ENCODE measurements at regions not wholly inside any gene's neighbourhood (a gene's known extent, or its start where the extent isn't known, plus 50 kb on each side); places are given as distances from the start of the nearest gene placed in this dataset.
"Not testable (repeated sequence)": the region's sequence is repeated elsewhere in the genome, so short reads cannot be mapped to it uniquely, and the experiment has no call there.

DNA sequence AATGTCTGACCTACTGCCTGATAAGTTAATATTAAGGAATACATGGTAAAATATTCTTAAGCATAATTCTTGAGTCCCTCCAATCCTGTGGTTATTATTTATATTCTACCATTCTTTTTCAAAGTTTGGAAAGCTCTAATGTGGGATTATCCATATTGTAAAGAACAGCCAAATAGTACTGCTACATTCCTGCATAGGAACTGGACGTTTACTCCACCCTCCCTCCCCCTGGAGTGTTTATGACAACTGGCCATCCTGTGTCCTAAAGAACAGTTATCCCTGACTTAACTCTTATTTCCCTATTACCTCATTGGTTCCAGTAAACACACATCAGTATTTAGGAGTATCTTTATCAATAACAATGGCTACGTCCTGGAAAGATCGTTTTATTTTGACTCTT, 308.7 kb upstream of the TFAP2D start:
- no peak for DNase-seq (ENCODE audit: extremely low spot score)
- Histone ChIP-seq H3K4me1 (ENCODE audit: insufficient read depth) (no peaks in the 10 kb centered on the region), H3K4me3 (ENCODE audit: low read depth, low read length) (no peak overlapping the region), H3K36me3 (ENCODE audit: insufficient read depth) (no peaks in the 10 kb centered on the region), H3K27ac (ENCODE audit: low read depth) (no peak overlapping the region)
- whole genome bisulfite sequencing, result 35% methylated on average over 3 of the region's 3 CpGs

- DNase-seq (ENCODE audit: extremely low spot score), result no peak
Observed at GRCh38 chr6:50410579-50410978, 302.7 kb upstream of the TFAP2D start.

GRCh38 chr6:50421041-50421440, 292.3 kb upstream of the TFAP2D start:
- H3K36me3 ChIP-seq (ENCODE audit: insufficient read depth); H3K4me3 ChIP-seq (ENCODE audit: low read depth, low read length); H3K4me1 ChIP-seq (ENCODE audit: insufficient read depth); H3K27ac ChIP-seq (ENCODE audit: low read depth); DNase-seq (ENCODE audit: extremely low spot score): not testable (repeated sequence)
- WGBS, result 81% methylated on average over 8 of the region's 8 CpGs

More at GRCh38 chr6:50410579-50410978, 302.7 kb upstream of the TFAP2D start:
- 31% methylated on average over 1 of the region's 1 CpG for WGBS
- Histone ChIP-seq H3K4me1 (ENCODE audit: insufficient read depth) (no peaks in the 10 kb centered on the region), H3K4me3 (ENCODE audit: low read depth, low read length) (no peak overlapping the region), H3K36me3 (ENCODE audit: insufficient read depth) (no peaks in the 10 kb centered on the region), H3K27ac (ENCODE audit: low read depth) (no peak overlapping the region)

- Histone ChIP-seq H3K27ac (ENCODE audit: low read depth) (no peak overlapping the region), H3K4me3 (ENCODE audit: low read depth, low read length) (no peak overlapping the region), H3K36me3 (ENCODE audit: insufficient read depth) (no peaks in the 10 kb centered on the region), H3K4me1 (ENCODE audit: insufficient read depth) (no peaks in the 10 kb centered on the region)
- DNase-seq (ENCODE audit: extremely low spot score), result no peak
- WGBS, result 87% methylated on average over 4 of the region's 4 CpGs
Observed at GRCh38 chr6:50427267-50427666, 286.1 kb upstream of the TFAP2D start.

DNA sequence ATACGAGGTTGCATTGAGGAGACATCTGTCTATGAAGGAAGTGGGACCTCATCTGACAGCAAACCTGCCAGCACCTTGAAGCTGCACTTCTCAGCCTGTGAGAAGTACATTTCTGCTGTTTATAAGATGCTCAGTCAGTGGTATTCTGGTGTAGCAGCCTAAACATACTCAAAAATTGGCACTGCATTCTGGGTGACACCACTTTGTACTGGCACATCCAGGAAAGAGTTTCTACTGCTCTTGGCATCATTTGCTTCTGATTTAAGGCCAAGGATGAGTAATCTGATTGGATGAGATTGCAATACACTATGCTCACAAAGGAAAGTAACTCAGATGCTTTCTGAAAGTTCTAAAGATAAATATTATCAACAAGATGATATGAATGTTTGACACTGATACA, 275.4 kb upstream of the TFAP2D start:
- WGBS, result 66% methylated on average over 1 of the region's 1 CpG
- no peak overlapping the region for H3K27ac ChIP-seq (ENCODE audit: low read depth)
- DNase-seq (ENCODE audit: extremely low spot score), result no peak

DNA sequence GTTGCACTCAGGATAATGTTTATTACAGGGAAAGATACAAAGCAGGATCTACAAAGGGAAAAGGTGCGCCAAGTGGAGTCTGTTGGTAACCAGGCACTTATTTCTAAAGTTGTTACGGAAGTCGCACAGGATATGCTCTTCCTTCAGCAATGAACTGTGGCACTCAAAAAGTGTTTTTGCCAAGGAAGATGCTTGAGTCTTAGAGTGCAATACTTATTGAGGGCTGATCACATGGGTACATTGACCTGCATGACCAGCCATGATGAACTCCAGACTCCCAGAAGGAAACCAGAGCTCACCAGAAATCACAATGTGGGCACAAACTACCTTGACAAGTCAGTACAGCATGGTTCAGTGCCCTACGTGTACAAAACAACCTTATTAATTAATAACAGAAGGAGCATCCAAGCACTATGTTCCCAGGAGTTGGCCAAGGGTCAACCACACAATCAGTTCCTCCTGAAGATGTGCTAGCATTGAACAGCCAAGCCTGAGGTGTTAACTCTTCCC, 270.7 kb upstream of the TFAP2D start:
- Histone ChIP-seq H3K27ac (ENCODE audit: low read depth) (no peak overlapping the region), H3K4me3 (ENCODE audit: low read depth, low read length) (no peak overlapping the region), H3K36me3 (ENCODE audit: insufficient read depth) (no peaks in the 10 kb centered on the region), H3K4me1 (ENCODE audit: insufficient read depth) (no peaks in the 10 kb centered on the region)
- no peak for DNase-seq (ENCODE audit: extremely low spot score)
- WGBS, result 87% methylated on average over 4 of the region's 4 CpGs

More for the DNA sequence above, 275.4 kb upstream of the TFAP2D start:
- Histone ChIP-seq H3K36me3 (ENCODE audit: insufficient read depth) (no peaks in the 10 kb centered on the region), H3K4me3 (ENCODE audit: low read depth, low read length) (no peak overlapping the region), H3K4me1 (ENCODE audit: insufficient read depth) (no peaks in the 10 kb centered on the region)

- Histone ChIP-seq H3K4me3 (ENCODE audit: low read depth, low read length) (no peak overlapping the region), H3K27ac (ENCODE audit: low read depth) (no peak overlapping the region), H3K36me3 (ENCODE audit: insufficient read depth) (no peaks in the 10 kb centered on the region), H3K4me1 (ENCODE audit: insufficient read depth) (no peaks in the 10 kb centered on the region)
- no peak for DNase-seq (ENCODE audit: extremely low spot score)
- 84% methylated on average over 3 of the region's 3 CpGs for WGBS
Observed at GRCh38 chr6:50443144-50443543, 270.2 kb upstream of the TFAP2D start.

DNA sequence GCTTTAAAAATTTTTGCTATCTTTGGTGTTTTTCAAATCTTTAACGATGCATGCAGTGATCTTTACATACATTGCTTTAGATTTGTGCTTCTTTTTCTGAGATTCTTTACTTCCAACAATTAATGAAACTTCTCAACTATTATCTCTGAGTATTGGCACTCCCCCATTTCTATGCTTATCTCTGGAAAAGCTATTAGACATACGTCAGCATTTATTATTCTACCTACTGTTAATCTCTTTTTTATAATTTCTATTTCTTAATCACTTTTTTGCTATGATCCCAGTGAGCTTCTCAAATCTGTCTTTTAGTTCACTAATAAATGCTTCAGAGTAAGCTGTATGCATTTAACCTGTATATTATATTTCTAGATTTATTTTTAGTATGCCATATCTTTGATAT, 264.2 kb upstream of the TFAP2D start:
- Histone ChIP-seq H3K4me1 (ENCODE audit: insufficient read depth) (no peaks in the 10 kb centered on the region), H3K4me3 (ENCODE audit: low read depth, low read length) (no peak overlapping the region), H3K27ac (ENCODE audit: low read depth) (no peak overlapping the region), H3K36me3 (ENCODE audit: insufficient read depth) (no peaks in the 10 kb centered on the region)
- no peak for DNase-seq (ENCODE audit: extremely low spot score)
- 62% methylated on average over 2 of the region's 2 CpGs for WGBS

- Histone ChIP-seq H3K4me3 (ENCODE audit: low read depth, low read length) (no peak overlapping the region), H3K36me3 (ENCODE audit: insufficient read depth) (no peaks in the 10 kb centered on the region), H3K27ac (ENCODE audit: low read depth) (no peak overlapping the region), H3K4me1 (ENCODE audit: insufficient read depth) (no peaks in the 10 kb centered on the region)
- DNase-seq (ENCODE audit: extremely low spot score), result no peak
- 62% methylated on average over 4 of the region's 4 CpGs for WGBS
Observed at GRCh38 chr6:50451826-50452400, 261.4 kb upstream of the TFAP2D start.

DNA sequence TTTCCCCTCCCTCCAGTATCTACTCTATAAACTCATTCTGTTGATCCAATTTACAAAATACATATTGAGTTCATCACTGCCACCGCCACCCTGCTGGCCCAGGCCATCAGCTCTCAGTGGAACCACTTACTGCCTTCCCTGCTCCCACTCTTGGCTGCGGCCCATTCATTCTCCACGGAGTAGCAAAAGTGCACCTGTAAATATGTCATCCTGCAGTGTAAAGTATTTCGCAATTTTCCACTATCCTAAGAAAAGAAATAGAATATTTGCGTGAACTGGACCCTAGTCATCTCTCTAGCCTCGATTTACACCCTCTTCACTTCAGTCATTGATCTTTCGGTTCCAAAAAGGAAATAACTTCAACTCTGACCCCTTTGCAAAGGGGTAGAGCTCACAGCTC, 258.3 kb upstream of the TFAP2D start:
- H3K36me3 ChIP-seq (ENCODE audit: insufficient read depth), result no peaks in the 10 kb centered on the region
- no peaks in the 10 kb centered on the region for H3K4me1 ChIP-seq (ENCODE audit: insufficient read depth)
- H3K27ac ChIP-seq (ENCODE audit: low read depth), result no peak overlapping the region
- H3K4me3 ChIP-seq (ENCODE audit: low read depth, low read length), result no peak overlapping the region
- no peak for DNase-seq (ENCODE audit: extremely low spot score)
- WGBS, result 79% methylated on average over 7 of the region's 7 CpGs

DNA sequence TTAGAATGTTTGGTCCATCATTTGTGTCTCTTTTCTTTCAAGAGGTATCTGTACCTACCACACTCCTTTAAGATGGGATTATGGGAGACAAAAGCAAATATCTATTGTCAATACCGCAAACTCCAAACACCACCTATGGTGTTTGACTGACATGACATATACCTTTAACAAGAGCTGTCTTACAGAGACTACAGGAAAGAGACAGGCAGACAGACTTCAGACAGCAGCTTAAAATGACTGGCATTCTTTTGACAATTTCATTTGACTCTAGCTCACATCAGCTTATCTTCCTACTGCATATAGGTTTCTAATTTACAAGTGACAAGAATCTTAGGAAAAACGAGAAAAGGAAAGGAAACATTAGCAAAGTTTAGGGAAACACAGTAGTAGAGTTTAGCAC, 256.0 kb upstream of the TFAP2D start:
- H3K4me1 ChIP-seq (ENCODE audit: insufficient read depth), result no peaks in the 10 kb centered on the region

GRCh38 chr6:50461696-50462095, 251.6 kb upstream of the TFAP2D start:
- DNase-seq (ENCODE audit: extremely low spot score), result no peak
- Histone ChIP-seq H3K36me3 (ENCODE audit: insufficient read depth) (no peaks in the 10 kb centered on the region), H3K27ac (ENCODE audit: low read depth) (no peak overlapping the region), H3K4me3 (ENCODE audit: low read depth, low read length) (no peak overlapping the region), H3K4me1 (ENCODE audit: insufficient read depth) (no peaks in the 10 kb centered on the region)
- WGBS, result 67% methylated on average over 2 of the region's 2 CpGs

More for the DNA sequence above, 256.0 kb upstream of the TFAP2D start:
- Histone ChIP-seq H3K4me3 (ENCODE audit: low read depth, low read length) (no peak overlapping the region), H3K36me3 (ENCODE audit: insufficient read depth) (no peaks in the 10 kb centered on the region), H3K27ac (ENCODE audit: low read depth) (no peak overlapping the region)
- no peak for DNase-seq (ENCODE audit: extremely low spot score)
- WGBS, result 67% methylated on average over 2 of the region's 2 CpGs

GRCh38 chr6:50463931-50464330, 249.4 kb upstream of the TFAP2D start:
- no peak overlapping the region for H3K27ac ChIP-seq (ENCODE audit: low read depth)
- no peak overlapping the region for H3K4me3 ChIP-seq (ENCODE audit: low read depth, low read length)
- WGBS, result 82% methylated on average over 4 of the region's 4 CpGs
- no peak for DNase-seq (ENCODE audit: extremely low spot score)
- H3K4me1 ChIP-seq (ENCODE audit: insufficient read depth), result no peaks in the 10 kb centered on the region
- no peaks in the 10 kb centered on the region for H3K36me3 ChIP-seq (ENCODE audit: insufficient read depth)

- Histone ChIP-seq H3K36me3 (ENCODE audit: insufficient read depth) (no peaks in the 10 kb centered on the region), H3K4me3 (ENCODE audit: low read depth, low read length) (no peak overlapping the region), H3K4me1 (ENCODE audit: insufficient read depth) (no peaks in the 10 kb centered on the region), H3K27ac (ENCODE audit: low read depth) (no peak overlapping the region)
- no peak for DNase-seq (ENCODE audit: extremely low spot score)
- WGBS, result 60% methylated on average over 4 of the region's 4 CpGs
Observed at GRCh38 chr6:50467931-50468330, 245.4 kb upstream of the TFAP2D start.

GRCh38 chr6:50471041-50471440, 242.3 kb upstream of the TFAP2D start:
- no peak for DNase-seq (ENCODE audit: extremely low spot score)
- WGBS, result 85% methylated on average over 8 of the region's 8 CpGs
- Histone ChIP-seq H3K4me3 (ENCODE audit: low read depth, low read length) (no peak overlapping the region), H3K4me1 (ENCODE audit: insufficient read depth) (no peaks in the 10 kb centered on the region), H3K36me3 (ENCODE audit: insufficient read depth) (no peaks in the 10 kb centered on the region), H3K27ac (ENCODE audit: low read depth) (no peak overlapping the region)
